ENCODE measurements at regions not wholly inside any gene's neighbourhood (a gene's known extent, or its start where the extent isn't known, plus 50 kb on each side); places are given as distances from the start of the nearest gene placed in this dataset.
"Not testable (repeated sequence)": the region's sequence is repeated elsewhere in the genome, so short reads cannot be mapped to it uniquely, and the experiment has no call there.

DNA sequence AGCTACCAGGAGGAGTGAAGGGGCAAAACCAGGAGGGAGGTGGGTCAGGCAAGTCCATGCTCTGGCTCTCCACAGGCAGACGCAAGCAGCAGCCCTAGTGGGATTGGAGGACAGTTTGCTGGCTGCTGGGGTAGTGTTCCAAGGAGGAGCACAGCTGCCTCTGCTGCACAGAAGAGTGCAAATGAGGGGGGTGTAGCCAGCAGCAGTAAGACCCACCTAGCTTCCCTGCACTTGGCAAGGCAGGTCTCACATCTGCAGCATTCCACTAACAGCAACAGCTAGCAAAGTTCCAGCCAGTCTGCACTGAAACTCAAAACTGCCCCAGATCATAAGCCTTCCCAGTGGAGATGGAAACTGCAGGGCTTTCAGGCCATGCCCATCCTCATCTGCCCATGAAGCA is 405.0 kb downstream of the UTRN start:
- no peak for DNase-seq
- H3K9me3 ChIP-seq = peaks cover 5 to 11% of the 10 kb centered on the region in 2 donors
- H3K27ac ChIP-seq = no peak overlapping the region
- no peaks in the 10 kb centered on the region for H3K36me3 ChIP-seq
- intact Hi-C loops (cut with DNase I; ENCODE audit: low total_unique reads) = no loop called here
- TF ChIP-seq, protein P1, sequence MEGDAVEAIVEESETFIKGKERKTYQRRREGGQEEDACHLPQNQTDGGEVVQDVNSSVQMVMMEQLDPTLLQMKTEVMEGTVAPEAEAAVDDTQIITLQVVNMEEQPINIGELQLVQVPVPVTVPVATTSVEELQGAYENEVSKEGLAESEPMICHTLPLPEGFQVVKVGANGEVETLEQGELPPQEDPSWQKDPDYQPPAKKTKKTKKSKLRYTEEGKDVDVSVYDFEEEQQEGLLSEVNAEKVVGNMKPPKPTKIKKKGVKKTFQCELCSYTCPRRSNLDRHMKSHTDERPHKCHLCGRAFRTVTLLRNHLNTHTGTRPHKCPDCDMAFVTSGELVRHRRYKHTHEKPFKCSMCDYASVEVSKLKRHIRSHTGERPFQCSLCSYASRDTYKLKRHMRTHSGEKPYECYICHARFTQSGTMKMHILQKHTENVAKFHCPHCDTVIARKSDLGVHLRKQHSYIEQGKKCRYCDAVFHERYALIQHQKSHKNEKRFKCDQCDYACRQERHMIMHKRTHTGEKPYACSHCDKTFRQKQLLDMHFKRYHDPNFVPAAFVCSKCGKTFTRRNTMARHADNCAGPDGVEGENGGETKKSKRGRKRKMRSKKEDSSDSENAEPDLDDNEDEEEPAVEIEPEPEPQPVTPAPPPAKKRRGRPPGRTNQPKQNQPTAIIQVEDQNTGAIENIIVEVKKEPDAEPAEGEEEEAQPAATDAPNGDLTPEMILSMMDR (IDR thresholded peaks at IDR 0.05) = no peak
- TF ChIP-seq POLR2A (IDR thresholded peaks at IDR 0.05) = no peak
- H3K4me1 ChIP-seq = no peaks in the 10 kb centered on the region
- H3K27me3 ChIP-seq = no peaks in the 10 kb centered on the region
- H3K4me3 ChIP-seq = no peak overlapping the region

DNA sequence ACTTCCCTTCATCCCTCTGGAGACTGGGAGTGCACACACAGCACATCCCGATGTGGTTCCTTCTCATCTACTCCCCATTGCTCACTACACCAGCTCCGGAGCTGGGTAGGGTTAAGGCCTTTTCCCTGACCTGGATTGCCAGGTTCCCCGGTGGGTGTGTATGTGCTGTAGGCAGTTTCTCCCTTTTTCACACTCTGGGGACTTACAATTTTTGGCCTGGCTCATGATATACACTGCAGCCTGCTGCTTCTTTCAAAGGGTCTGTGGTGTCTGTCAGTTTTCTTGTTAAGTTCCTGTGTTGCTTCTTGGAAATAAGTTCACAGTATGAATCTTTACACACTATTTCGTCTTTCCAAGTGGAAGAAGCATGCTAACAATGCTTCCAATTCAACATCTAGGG is 405.5 kb downstream of the UTRN start:
- no peak overlapping the region for H3K27ac ChIP-seq
- no peak for DNase-seq

DNA sequence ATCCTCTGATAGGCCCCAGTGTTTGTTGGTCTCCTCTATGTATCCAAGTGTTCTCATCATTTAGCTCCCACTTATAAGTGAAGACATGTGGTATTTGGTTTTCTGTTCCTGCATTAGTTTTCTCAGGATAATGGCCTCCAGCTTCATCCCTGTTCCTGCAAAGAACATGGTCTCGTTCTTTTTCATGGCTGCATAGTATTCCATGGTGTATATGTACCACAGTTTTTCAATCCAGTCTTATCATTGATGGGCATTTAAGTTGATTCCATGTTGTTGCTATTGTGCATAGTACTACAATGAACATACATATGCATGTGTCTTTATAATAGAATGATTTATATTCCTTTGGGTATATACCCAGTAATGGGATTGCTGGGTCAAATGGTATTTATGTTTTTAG is 406.9 kb downstream of the UTRN start:
- H3K27me3 ChIP-seq; H3K4me1 ChIP-seq; H3K9me3 ChIP-seq; H3K36me3 ChIP-seq; intact Hi-C loops (cut with DNase I; ENCODE audit: low total_unique reads); DNase-seq; H3K27ac ChIP-seq; H3K4me3 ChIP-seq: not testable (repeated sequence)

More for the DNA sequence above, 405.5 kb downstream of the UTRN start:
- Histone ChIP-seq H3K36me3 (no peaks in the 10 kb centered on the region), H3K4me1 (no peaks in the 10 kb centered on the region), H3K9me3 (peaks cover 5 to 11% of the 10 kb centered on the region in 2 donors), H3K4me3 (no peak overlapping the region), H3K27me3 (no peaks in the 10 kb centered on the region)
- intact Hi-C loops (cut with DNase I; ENCODE audit: low total_unique reads) = no loop called here
- TF ChIP-seq, protein P1 (IDR thresholded peaks at IDR 0.05) = no peak
- no peak for TF ChIP-seq POLR2A (IDR thresholded peaks at IDR 0.05)

DNA sequence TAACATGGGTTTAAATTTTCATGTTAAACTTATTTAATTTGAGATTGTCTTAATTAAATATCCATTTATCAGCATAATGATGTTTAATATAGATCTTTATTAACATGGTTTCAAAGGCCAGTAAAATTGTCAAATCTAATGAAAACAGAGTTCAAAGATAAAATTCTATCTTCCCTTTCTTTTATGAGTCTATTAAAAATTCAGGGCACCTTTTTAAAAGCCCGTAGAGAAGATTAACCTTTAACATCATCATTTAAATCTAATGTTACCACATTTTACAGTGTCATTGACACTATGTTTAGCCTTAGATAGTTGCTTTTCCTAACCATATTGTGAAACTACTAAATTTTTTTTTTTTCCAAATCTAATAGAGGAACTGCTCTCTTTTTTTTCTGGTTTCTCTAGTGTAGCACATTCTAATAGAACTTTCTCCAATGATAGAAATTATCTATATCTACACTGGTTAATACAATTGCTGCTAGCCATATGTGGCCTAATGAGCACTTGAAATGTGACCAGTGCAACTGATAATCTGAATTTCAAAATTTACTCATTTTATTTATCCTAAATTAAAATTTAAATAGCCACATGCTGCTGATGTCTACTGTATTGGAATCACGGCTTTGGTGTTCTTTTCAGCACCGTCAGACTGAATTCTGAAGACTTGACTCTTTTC is 410.9 kb downstream of the UTRN start:
- no peak for TF ChIP-seq POLR2A (IDR thresholded peaks at IDR 0.05)
- H3K9me3 ChIP-seq = no peaks in the 10 kb centered on the region
- no peaks in the 10 kb centered on the region for H3K27me3 ChIP-seq
- no peak overlapping the region for H3K4me3 ChIP-seq
- no peak overlapping the region for H3K27ac ChIP-seq
- intact Hi-C loops (cut with DNase I; ENCODE audit: low total_unique reads) = no loop called here
- DNase-seq = no peak
- H3K4me1 ChIP-seq = no peaks in the 10 kb centered on the region
- H3K36me3 ChIP-seq = no peaks in the 10 kb centered on the region

DNA sequence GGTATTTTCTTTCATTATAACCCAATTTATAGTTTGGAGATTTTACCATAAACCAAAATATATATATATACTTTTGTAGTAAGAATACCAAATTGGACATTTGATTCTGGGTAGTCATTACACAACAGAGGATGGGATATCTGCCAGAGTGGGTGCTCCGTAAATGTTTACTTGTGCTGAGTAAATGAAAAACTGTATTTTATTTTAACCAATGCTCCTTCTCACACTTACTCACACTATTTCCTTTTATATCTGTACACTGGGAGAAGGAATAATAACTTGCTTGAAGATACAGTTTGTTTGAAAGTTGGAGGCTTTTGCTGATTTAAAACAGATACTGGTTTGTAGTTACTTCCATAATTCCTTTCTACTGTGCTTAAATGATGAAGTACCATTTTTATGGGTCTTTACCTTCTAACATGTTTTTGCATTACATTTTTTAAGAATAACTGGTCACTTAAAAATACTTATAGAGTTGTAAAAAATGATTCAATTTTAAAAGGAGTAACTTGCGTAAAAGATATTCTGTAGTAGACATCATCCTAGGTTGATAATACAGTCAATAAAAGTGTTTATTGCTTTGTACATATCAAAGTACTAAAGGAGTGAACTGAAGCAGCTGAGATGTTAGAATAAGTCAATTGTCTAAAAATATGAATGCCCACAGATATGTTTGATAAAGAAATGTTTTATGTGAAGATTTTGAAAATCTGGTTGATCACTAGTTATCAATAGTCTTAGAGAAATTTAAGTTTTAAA is 411.7 kb downstream of the UTRN start:
- Histone ChIP-seq H3K36me3 (no peaks in the 10 kb centered on the region), H3K27ac (no peak overlapping the region), H3K27me3 (no peaks in the 10 kb centered on the region), H3K4me1 (no peaks in the 10 kb centered on the region), H3K9me3 (no peaks in the 10 kb centered on the region), H3K4me3 (no peak overlapping the region)
- DNase-seq = no peak
- intact Hi-C loops (cut with DNase I; ENCODE audit: low total_unique reads) = no loop called here
- TF ChIP-seq, protein P1 (IDR thresholded peaks at IDR 0.05) = no peak

DNA sequence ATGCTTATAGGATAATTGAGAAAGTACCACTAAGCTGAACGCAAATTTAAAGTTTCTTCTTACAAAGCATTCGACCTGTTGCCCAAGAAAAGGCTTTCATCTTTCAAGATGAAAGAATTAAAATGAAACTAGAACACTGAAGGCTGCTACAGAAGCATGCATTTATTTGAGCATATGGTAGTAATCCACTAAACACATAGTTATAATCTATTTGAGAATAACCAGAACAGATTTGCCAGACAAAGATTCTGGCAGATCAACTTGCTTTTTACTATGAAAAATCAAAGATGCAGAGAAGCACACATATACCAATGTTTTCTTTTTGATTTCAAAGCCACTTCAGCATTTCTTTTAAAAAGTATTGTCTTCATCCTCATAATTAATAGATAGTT is 412.2 kb downstream of the UTRN start:
- no peaks in the 10 kb centered on the region for H3K36me3 ChIP-seq
- DNase-seq = no peak
- TF ChIP-seq POLR2A (IDR thresholded peaks at IDR 0.05) = no peak
- TF ChIP-seq, protein P1 (IDR thresholded peaks at IDR 0.05) = no peak
- H3K4me3 ChIP-seq = no peak overlapping the region
- H3K27ac ChIP-seq = no peak overlapping the region
- no peaks in the 10 kb centered on the region for H3K4me1 ChIP-seq
- intact Hi-C loops (cut with DNase I; ENCODE audit: low total_unique reads) = no loop called here
- no peaks in the 10 kb centered on the region for H3K9me3 ChIP-seq
- H3K27me3 ChIP-seq = no peaks in the 10 kb centered on the region
